HUES6 (cell line): ENCODE measurements at regions not wholly inside any gene's neighbourhood (a gene's known extent, or its start where the extent isn't known, plus 50 kb on each side); places are given as distances from the start of the nearest gene placed in this dataset.

Experiments
- H3K27ac ChIP-seq: 2 replicates; pipeline ENCODE4 v1.7.0; 2013; ENCODE audit warnings: low read depth, mild to moderate bottlenecking, low read length, inconsistent platforms
- H3K27me3 ChIP-seq: 2 replicates; pipeline ENCODE4 v1.6.1; 2013; ENCODE audit warnings: low read length; ENCODE audit not compliant: control insufficient read depth, insufficient read depth
- H3K36me3 ChIP-seq: 2 replicates; pipeline ENCODE4 v1.6.1; 2013; ENCODE audit warnings: low read length; ENCODE audit not compliant: control insufficient read depth, insufficient read depth
- H3K4me1 ChIP-seq: 2 replicates; pipeline ENCODE4 v1.6.1; 2013; ENCODE audit warnings: low read length; ENCODE audit not compliant: control insufficient read depth, insufficient read depth
- H3K4me3 ChIP-seq: 2 replicates; pipeline ENCODE4 v1.5.1; 2013; ENCODE audit warnings: low read depth, low read length
- H3K9ac ChIP-seq: one replicate; pipeline ENCODE4 v1.6.1; 2013; ENCODE audit warnings: mild to moderate bottlenecking, low read length
- H3K9me3 ChIP-seq: 2 replicates; pipeline ENCODE4 v1.6.1; 2013; ENCODE audit warnings: low read depth, low read length; ENCODE audit not compliant: control insufficient read depth, insufficient read depth

DNA sequence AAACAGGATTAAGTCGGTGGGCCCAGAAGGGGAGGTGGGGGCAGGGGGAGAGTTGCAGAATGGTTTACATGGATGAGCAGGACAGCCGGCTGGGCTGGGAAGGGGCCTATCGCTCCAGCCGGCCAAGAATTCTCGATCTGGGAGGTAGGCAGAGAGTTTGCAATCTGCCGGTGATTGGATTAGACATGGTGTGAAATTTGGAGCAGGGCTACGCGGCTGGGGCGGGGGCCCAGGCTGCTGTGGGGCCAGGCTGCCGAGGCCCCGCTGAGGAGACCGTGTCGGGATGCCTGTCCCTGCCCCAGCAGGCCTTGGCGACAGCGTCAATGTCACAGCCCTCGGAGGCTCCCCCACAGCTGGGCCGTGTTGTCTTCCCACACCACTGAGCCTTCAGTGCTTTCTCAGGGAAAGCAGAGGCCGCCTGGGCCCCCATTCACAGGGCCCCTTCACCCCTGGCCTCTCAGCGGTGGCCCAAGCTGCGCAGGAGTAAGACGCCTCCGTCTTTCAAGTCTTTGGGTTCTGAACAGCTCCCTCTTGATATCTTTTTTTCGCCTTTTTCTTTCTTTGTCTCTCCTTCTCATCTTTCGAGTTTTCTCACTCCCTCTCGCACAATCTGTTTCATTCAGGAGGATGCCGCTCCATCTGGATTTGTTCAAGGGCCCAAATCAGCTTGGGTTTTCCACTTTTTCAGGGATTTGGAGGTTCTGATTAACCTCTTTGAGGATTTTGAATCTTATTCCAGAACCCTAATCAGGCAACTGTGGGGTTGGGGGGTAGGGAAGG, 117.5 kb upstream of the PARP11 start:
- Histone ChIP-seq H3K36me3 (no peaks in the 10 kb centered on the region), H3K27me3 (no peaks in the 10 kb centered on the region), H3K9me3 (0 out of 2 replicates have a peak, but pooled peaks cover 3% of the 10 kb centered on the region), H3K9ac (no peak overlapping the region), H3K27ac (no peak overlapping the region), H3K4me1 (no peaks in the 10 kb centered on the region), H3K4me3 (no peak overlapping the region)

DNA sequence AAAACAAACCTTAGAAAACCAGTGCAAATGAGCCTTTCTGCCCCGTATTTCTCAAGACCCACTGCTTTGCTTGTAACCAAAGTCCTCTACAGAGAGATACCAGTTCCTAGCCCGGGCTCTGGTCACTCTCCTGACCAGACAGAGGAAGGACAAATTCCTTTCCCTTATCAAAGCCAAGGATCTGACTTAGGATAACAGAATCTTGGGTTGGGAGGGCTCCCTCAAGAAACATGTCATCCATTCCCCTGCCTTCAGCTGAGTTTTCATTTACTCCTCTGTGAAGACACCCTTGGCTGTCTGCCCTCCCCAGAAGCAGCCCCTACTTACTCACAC, 116.0 kb upstream of the PARP11 start:
- H3K9me3 ChIP-seq = 0 out of 2 replicates have a peak, but pooled peaks cover 3% of the 10 kb centered on the region
- no peak overlapping the region for H3K9ac ChIP-seq
- H3K27me3 ChIP-seq = no peaks in the 10 kb centered on the region
- no peak overlapping the region for H3K27ac ChIP-seq
- no peak overlapping the region for H3K4me3 ChIP-seq
- no peaks in the 10 kb centered on the region for H3K4me1 ChIP-seq
- H3K36me3 ChIP-seq = no peaks in the 10 kb centered on the region

DNA sequence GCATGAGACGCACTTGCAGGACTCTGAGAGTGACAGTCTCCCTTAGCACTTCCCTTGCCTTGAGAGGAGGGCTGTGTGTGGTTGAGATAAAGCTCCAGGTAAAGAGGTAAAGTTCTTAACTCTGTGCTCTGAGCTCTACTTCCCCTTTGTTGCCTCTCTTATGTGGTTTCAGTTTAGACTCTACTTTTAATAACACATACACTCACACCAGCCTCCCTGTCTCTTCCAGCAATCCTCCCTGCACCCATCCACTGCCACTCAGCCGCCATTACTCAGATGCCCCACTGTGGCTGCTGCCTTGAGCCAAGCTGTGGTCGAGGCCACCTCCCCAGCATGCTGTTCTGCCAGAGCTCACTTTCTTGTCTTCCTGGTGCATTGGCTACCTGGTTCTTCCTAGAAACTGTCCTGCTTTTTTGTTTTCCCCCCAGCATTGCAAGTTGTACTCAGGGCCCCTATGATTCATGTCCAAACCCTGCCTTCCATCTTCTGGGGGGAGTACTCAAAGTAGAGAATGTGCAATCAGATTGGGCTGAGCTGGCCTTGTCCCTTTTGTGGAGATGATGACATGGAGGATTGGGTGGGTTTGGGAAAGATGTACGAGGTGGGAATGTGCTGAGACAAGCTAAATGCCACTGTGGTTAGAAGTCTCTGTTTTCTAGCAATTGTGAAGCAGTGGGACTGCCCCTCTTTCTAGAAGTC, 115.5 kb upstream of the PARP11 start:
- Histone ChIP-seq H3K9ac (no peak overlapping the region), H3K27me3 (no peaks in the 10 kb centered on the region), H3K36me3 (no peaks in the 10 kb centered on the region), H3K27ac (no peak overlapping the region), H3K4me3 (no peak overlapping the region), H3K9me3 (peaks cover 4% of the 10 kb centered on the region), H3K4me1 (no peaks in the 10 kb centered on the region)

DNA sequence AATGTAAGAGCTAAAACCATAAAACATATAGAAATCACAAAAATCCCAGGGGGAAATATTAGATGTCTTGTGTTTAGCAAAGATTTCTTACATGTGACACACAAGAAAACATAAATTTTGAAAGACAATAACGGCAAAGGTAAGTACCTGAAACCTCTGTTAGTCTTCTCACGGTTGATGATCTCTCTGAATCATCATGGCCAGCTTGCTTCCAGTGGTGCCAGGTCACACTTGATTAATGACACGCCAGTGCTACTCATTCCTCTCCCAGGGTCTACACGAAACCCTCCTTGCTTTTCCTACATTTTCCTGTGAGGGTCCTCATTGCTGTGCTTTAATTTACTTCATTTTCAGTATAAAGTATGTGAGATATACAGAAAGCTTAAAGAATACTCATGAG, 114.4 kb upstream of the PARP11 start:
- peaks cover 10% of the 10 kb centered on the region for H3K9me3 ChIP-seq
- H3K27me3 ChIP-seq = no peaks in the 10 kb centered on the region
- no peaks in the 10 kb centered on the region for H3K36me3 ChIP-seq
- no peak overlapping the region for H3K27ac ChIP-seq
- no peaks in the 10 kb centered on the region for H3K4me1 ChIP-seq
- H3K9ac ChIP-seq = no peak overlapping the region
- H3K4me3 ChIP-seq = no peak overlapping the region

DNA sequence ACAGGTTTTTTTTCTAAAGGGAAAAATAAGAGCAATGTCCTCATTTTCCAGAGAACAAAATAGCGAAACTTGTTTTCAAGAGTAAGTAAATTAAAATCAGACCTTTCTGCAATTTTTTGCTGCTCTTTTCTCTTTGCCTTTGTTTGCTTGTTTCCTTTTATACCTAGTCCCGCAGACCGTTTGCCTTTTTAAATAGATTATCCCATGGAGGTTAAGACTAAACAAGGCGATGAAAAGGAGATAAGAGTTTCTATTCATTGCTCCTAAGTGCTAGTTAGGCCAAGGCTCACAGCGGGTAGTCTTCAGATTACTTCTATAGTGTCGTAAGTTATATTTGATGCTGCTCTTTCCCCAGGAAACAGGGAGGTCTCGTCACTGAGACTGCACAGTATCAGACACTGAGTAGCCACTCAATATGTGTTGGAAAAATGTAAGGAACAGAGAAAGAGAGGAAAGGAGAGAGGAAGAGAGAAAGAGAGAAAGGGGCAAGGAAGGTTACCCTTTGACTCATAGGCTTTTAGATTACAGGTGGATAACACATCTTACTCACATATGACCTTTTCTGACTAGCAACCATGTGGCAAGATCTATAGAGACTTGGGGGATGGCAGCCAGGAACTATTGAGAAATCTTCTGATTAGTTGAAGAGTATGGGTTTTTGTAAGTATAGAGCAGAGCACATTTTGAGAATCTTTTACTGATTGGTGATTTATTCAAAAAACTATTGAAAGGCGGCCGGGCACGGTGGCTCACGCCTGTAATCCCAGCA, 107.5 kb upstream of the PARP11 start:
- Histone ChIP-seq H3K36me3 (no peaks in the 10 kb centered on the region), H3K9ac (no peak overlapping the region), H3K27ac (no peak overlapping the region), H3K9me3 (peaks cover 18% of the 10 kb centered on the region), H3K4me3 (no peak overlapping the region), H3K27me3 (no peaks in the 10 kb centered on the region), H3K4me1 (no peaks in the 10 kb centered on the region)

DNA sequence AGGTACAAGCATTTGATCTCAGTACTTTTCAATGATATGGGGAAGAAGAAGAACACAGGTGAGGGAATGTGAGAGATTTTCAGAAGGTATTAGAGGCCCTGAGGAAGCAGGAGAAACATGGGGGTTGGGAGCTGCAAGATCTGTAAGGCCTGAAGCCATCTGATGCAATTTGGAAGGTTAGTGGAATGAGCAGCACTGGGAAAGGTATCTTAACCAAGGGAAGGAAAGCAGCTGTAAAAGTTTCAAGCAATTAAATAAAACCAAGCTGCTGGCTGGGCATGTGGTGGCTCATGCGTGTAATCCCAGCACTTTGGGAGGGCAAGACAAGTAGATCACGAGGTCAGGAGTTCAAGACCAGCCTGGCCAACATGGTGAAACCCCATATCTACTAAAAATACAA, 104.4 kb upstream of the PARP11 start:
- Histone ChIP-seq H3K9ac (no peak overlapping the region), H3K27me3 (no peaks in the 10 kb centered on the region), H3K36me3 (no peaks in the 10 kb centered on the region), H3K4me1 (no peaks in the 10 kb centered on the region), H3K9me3 (peaks cover 11% of the 10 kb centered on the region; the same call in 1 of the 2 replicates), H3K4me3 (no peak overlapping the region), H3K27ac (no peak overlapping the region)

DNA sequence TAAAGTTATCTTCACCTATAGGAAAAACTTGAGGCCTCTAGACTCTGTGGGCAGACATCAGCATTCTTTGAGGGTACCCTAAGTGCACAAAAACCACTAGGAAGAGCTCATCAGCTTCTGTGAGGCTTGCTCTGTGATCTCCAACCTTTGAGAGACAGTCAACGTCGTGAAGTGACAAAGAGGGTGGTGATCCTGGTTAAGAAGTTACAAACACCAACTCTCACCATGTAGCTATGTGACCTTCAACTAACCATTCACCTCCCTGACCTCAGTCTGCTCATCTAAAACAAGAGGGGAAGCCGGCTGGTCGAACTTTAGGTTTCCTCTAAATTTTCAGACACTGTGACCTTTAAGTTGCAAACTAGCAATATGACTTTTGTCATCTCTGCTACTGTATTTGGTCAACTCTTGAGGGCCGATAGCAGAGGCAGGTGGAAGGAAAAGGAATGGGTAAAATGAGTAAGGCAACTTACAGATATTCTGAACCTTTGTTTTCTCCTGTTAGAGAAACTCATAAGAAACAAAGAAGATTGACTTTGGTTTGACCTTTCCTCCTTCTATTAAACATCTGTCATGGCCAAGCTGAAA, 103.2 kb upstream of the PARP11 start:
- H3K27me3 ChIP-seq = no peaks in the 10 kb centered on the region
- H3K4me1 ChIP-seq = no peaks in the 10 kb centered on the region
- H3K9me3 ChIP-seq = peaks cover 5% of the 10 kb centered on the region; the same call in 1 of the 2 replicates
- H3K4me3 ChIP-seq = no peak overlapping the region
- H3K27ac ChIP-seq = no peak overlapping the region
- no peak overlapping the region for H3K9ac ChIP-seq
- no peaks in the 10 kb centered on the region for H3K36me3 ChIP-seq

DNA sequence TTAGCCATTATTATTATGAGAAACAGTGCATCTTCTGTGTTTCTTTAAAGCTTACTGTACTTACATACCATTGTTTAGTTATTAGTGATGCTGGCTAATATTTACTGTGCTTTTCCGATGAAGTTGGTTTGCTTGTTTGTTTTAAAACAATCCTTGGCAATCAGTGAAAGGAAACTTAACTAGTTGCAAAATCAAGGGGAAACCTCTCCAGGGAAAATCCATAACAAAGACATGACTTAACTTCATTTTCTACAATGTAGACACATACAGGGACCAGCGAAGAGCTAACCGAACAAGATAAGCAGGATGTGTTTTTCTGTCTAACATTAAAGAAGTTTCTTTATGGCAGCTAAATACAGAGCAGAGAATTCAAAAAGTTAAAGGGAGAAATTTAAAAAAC, 102.5 kb upstream of the PARP11 start:
- H3K4me3 ChIP-seq = no peak overlapping the region
- H3K4me1 ChIP-seq = no peaks in the 10 kb centered on the region
- no peak overlapping the region for H3K9ac ChIP-seq
- H3K27ac ChIP-seq = no peak overlapping the region
- H3K9me3 ChIP-seq = peaks cover 7% of the 10 kb centered on the region; the same call in 1 of the 2 replicates
- H3K27me3 ChIP-seq = no peaks in the 10 kb centered on the region
- H3K36me3 ChIP-seq = no peaks in the 10 kb centered on the region

DNA sequence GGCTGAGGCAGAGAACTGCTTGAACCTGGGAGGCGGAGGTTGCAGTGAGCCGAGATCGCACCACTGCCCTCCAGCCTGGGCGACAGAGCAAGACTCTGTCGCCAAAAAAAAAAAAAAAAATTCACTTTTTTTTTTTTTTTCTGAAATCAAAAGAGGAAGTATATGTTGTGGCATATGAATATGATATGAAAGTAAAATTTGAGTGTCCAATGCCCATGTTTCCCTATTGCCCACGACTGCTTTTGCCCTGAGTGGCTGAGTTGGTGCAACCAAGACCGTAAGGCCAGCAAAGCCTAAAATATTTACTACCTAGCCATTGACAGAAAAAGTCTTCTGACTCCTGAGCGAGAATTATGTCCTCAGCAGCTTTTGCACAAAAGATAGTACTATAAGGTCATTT, 101.7 kb upstream of the PARP11 start:
- Histone ChIP-seq H3K4me3 (no peak overlapping the region), H3K27me3 (no peaks in the 10 kb centered on the region), H3K9me3 (0 out of 2 replicates have a peak, but pooled peaks cover 3% of the 10 kb centered on the region), H3K9ac (no peak overlapping the region), H3K4me1 (no peaks in the 10 kb centered on the region), H3K27ac (no peak overlapping the region), H3K36me3 (no peaks in the 10 kb centered on the region)

DNA sequence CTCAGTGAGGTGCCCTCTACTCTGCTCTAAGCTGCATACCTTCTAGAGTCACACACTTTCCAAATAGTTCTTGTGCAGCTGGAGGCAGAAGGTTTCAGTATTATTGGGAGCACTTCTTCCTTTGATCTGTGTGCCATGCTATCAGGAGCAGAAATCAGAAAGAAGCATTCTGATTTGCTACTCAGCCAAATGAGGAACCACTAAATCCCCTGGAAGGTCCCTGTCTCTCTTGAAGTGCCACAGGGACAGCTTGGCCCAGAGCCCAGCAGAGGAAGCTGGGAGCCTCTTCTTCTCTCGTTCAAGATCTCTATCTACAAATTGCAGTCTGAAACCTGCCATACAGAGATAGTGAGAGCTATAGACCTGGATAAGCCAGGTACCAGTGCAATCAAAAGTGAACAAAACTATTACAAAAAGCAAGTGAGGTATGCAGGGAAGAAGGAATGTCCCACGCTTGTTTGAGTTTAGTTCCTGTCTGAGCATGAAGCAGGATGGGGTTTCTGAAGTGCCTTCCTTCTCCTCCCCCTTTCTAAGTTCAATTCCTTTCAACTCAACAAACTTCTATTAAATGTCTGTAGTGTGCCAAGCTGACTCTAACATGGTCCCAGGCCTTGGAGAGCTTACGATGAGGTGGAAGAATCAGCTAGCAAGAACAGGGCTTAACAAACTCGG, 100.9 kb upstream of the PARP11 start:
- H3K36me3 ChIP-seq = no peaks in the 10 kb centered on the region
- 0 out of 2 replicates have a peak, but pooled peaks cover 2% of the 10 kb centered on the region for H3K9me3 ChIP-seq
- H3K4me3 ChIP-seq = no peak overlapping the region
- no peaks in the 10 kb centered on the region for H3K27me3 ChIP-seq
- no peak overlapping the region for H3K27ac ChIP-seq
- H3K9ac ChIP-seq = no peak overlapping the region
- no peaks in the 10 kb centered on the region for H3K4me1 ChIP-seq
